ENCODE measurements at regions not wholly inside any gene's neighbourhood (a gene's known extent, or its start where the extent isn't known, plus 50 kb on each side); places are given as distances from the start of the nearest gene placed in this dataset.

DNA sequence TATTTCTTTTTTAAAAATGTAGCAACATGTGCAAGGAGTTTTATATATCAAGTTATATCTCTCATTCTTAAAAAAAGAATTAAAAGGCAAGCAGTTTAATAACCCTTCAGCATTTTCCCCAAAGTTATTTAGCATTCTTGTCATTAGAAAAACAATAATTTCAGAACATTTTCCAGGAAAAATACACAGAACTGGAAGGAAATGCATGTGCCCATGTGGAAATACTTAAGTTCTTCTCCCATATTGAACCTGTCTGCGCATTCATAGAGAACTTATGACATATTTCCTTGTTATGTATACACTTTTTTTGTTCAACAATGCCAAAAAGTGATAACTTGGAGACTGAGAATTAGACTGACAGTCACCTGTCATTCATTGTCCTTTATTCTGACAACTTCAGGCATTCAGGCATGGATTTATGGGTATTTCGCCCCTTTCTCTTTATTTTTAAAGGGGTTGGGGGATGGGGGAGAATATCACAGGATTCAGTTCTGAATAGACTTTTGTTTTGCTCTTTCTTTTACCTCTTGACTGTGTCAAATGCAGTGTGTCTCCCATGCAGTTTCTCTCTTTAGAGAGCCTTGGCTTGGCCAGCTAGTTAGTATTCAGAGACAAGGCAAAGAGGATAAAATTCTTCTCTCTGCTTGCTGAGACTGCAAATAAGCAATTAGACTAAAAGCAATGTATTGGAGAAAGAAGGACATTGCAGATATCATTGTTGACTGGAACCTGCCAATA lies 701.0 kb downstream of the NR2F1-AS1 start:
- no peaks in the 10 kb centered on the region for H3K36me3 ChIP-seq
- WGBS, 2 donors, result 49 to 57% methylated on average over 2 of the region's 2 CpGs
- peaks cover 0 to 8% (median 6%) of the 10 kb centered on the region in 3 donors for H3K9me3 ChIP-seq
- intact Hi-C loops (cut with DNase I), result no loop called here
- no peak overlapping the region for H3K27ac ChIP-seq
- H3K4me3 ChIP-seq, result no peak overlapping the region
- DNase-seq, result no peak
- TF ChIP-seq, protein P1, sequence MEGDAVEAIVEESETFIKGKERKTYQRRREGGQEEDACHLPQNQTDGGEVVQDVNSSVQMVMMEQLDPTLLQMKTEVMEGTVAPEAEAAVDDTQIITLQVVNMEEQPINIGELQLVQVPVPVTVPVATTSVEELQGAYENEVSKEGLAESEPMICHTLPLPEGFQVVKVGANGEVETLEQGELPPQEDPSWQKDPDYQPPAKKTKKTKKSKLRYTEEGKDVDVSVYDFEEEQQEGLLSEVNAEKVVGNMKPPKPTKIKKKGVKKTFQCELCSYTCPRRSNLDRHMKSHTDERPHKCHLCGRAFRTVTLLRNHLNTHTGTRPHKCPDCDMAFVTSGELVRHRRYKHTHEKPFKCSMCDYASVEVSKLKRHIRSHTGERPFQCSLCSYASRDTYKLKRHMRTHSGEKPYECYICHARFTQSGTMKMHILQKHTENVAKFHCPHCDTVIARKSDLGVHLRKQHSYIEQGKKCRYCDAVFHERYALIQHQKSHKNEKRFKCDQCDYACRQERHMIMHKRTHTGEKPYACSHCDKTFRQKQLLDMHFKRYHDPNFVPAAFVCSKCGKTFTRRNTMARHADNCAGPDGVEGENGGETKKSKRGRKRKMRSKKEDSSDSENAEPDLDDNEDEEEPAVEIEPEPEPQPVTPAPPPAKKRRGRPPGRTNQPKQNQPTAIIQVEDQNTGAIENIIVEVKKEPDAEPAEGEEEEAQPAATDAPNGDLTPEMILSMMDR (IDR thresholded peaks at IDR 0.05), result no peak
- no peak for TF ChIP-seq POLR2A (IDR thresholded peaks at IDR 0.05)
- no peaks in the 10 kb centered on the region for H3K27me3 ChIP-seq
- no peaks in the 10 kb centered on the region for H3K4me1 ChIP-seq

DNA sequence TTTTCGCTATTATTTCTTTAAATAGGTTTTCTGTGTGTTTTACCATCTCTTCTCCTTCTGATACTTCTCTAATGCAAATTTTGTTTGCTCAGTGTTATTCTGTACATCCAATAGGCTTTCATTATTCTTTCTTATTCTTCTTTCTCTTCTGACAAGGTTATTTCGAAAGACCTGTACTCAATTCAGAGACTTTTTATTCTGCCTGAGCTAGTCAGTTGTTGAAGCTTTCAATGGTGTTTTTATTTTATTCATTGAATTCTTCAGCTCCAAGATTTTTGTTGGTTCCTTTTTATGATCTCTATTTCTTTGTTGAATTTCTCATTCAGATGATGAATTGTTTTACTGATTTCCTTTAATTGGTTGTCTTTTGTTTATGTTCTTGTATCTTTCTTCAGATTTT lies 706.2 kb downstream of the NR2F1-AS1 start:
- TF ChIP-seq, protein P1 (IDR thresholded peaks at IDR 0.05), result no peak
- no peak for TF ChIP-seq POLR2A (IDR thresholded peaks at IDR 0.05)
- Histone ChIP-seq H3K4me1 (no peaks in the 10 kb centered on the region), H3K9me3 (peaks cover 0 to 8% (median 6%) of the 10 kb centered on the region in 3 donors), H3K27me3 (no peaks in the 10 kb centered on the region), H3K36me3 (no peaks in the 10 kb centered on the region), H3K27ac (no peak overlapping the region), H3K4me3 (no peak overlapping the region)
- intact Hi-C loops (cut with DNase I), result no loop called here
- DNase-seq, result no peak
- 81 to 96% methylated on average over 2 of the region's 2 CpGs for WGBS, 2 donors

DNA sequence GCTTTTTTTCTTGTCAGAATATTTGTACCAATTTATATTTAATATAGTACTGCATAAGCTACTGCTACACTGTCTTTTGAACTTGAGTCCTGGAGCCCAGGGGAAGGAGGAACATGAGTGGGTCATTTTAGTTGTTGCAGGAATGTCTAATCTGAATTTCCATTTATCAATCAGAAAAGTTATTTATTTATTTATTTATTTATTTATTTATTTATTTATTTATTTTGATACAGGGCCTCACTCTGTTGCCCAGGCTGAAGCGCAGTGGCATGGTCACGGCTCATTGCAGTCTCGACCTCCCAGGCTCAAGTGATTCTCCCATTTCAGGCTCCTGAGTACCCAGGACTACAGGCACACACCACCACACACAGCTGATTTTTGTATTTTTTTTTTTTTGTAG lies 712.6 kb downstream of the NR2F1-AS1 start:
- no peak overlapping the region for H3K4me3 ChIP-seq
- no peaks in the 10 kb centered on the region for H3K36me3 ChIP-seq
- no peak overlapping the region for H3K27ac ChIP-seq
- TF ChIP-seq, protein P1 (IDR thresholded peaks at IDR 0.05), result no peak
- no peak for TF ChIP-seq POLR2A (IDR thresholded peaks at IDR 0.05)
- H3K27me3 ChIP-seq, result no peaks in the 10 kb centered on the region
- H3K9me3 ChIP-seq, result no peaks in the 10 kb centered on the region
- no peak for DNase-seq
- 91% methylated on average over 3 of the region's 3 CpGs for WGBS, 2 donors
- intact Hi-C loops (cut with DNase I), result no loop called here
- H3K4me1 ChIP-seq, result no peaks in the 10 kb centered on the region

DNA sequence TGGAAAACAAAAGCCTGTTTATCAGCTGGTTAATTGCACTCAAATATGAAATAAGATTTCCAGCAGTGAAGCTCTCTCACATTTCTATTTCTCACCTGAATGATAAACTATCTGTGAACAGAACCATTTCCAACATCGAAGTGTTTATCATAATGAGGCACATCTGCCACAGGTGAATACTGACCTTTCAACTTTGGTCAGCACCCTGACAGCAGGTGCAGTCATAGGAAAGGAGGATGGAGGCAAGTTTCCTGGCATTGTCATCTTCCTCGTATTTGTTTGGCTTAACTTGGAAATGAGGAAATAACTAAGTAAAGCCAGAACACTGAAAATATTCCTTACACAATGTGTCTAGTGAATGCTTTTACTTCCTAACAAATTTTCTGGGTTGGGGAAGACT lies 716.4 kb downstream of the NR2F1-AS1 start:
- no peaks in the 10 kb centered on the region for H3K27me3 ChIP-seq
- intact Hi-C loops (cut with DNase I), result no loop called here
- no peaks in the 10 kb centered on the region for H3K9me3 ChIP-seq
- no peaks in the 10 kb centered on the region for H3K4me1 ChIP-seq
- DNase-seq, result no peak
- no peak overlapping the region for H3K27ac ChIP-seq
- WGBS, 2 donors, result 39 to 47% methylated on average over 2 of the region's 2 CpGs
- no peak overlapping the region for H3K4me3 ChIP-seq
- H3K36me3 ChIP-seq, result no peaks in the 10 kb centered on the region
- no peak for TF ChIP-seq POLR2A (IDR thresholded peaks at IDR 0.05)
- TF ChIP-seq, protein P1 (IDR thresholded peaks at IDR 0.05), result no peak

DNA sequence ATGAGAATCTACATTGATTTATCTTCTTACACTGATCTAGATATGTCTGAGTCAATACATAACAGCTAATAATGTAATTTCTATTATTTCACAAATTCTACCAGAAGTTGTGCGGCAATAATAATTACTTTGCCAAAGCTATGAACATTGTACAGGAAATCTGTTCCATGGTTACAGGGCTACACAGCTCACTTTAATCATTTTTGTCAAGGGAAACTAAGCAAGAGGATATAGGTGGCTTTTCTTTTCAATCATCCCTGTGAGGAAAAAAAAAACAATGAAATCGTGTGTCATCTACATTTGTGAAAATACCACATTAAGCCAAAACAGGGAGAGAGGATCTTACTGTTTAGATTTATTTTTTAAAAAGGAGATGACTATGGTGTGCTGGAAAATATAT lies 717.4 kb downstream of the NR2F1-AS1 start:
- intact Hi-C loops (cut with DNase I), result no loop called here
- TF ChIP-seq, protein P1 (IDR thresholded peaks at IDR 0.05), result no peak
- TF ChIP-seq POLR2A (IDR thresholded peaks at IDR 0.05), result no peak
- DNase-seq, result no peak
- no peak overlapping the region for H3K4me3 ChIP-seq
- 78 to 84% methylated on average over 2 of the region's 2 CpGs for WGBS, 2 donors
- no peaks in the 10 kb centered on the region for H3K4me1 ChIP-seq
- no peaks in the 10 kb centered on the region for H3K9me3 ChIP-seq
- no peak overlapping the region for H3K27ac ChIP-seq
- no peaks in the 10 kb centered on the region for H3K27me3 ChIP-seq
- no peaks in the 10 kb centered on the region for H3K36me3 ChIP-seq
